ENCODE measurements at regions not wholly inside any gene's neighbourhood (a gene's known extent, or its start where the extent isn't known, plus 50 kb on each side); places are given as distances from the start of the nearest gene placed in this dataset.

DNA sequence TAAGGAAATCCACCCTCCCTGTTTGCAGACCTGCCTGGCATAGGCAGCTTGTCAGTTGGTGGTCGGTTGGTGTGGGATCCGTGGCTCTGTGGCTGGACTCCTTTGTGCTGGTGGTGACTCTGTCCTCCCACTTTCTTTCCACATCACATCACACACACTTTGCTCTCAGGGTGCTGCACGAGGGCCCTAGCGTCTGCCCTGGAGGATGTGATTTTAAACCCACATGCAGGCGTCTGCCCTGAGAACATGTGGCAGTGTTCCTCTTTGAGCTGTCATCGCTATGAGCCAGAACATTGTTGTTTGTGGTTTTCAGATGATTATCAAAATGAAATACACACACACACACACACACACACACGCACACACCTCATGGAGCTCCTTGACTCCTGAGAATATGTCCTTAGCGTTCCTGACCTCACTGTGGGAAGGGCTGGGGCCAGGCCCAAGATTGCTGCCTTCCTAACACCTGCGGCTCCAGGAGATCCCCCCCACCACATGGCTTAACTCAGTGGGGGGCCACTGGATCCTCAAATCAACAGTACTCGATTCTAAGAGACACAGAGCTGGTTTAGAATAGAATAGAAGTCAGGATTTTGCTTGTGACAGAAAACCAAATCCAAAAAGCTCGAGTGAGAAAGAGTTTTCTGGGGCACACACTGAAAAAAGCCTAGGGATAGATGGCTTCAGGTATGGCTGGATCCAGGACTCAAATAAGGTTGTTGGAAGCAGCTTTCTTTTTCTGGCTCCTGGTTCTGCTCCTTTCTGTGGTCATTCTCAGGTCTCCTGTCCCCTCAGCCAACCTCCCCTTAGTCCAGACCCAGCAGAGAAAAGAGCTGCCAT, 54.8 kb downstream of the RTP5 start:
- DNase-seq, result no peak

DNA sequence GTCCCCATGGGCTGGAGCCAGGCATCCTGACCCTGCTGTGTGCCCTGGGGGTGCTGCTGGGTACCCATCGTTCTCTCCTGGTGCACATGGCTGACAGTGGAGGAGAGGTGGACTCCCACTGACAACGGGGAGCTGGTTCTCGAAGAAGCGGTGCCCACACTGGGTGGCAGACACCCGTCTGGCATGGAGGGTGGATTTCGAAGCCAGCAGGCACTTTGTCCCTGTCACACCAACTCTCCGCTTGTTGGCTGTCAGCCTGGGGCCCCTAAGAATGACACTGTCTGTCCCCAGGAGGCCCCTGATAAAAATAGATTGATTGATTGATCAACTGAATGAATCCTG, 55.4 kb downstream of the RTP5 start:
- no peak for DNase-seq

DNA sequence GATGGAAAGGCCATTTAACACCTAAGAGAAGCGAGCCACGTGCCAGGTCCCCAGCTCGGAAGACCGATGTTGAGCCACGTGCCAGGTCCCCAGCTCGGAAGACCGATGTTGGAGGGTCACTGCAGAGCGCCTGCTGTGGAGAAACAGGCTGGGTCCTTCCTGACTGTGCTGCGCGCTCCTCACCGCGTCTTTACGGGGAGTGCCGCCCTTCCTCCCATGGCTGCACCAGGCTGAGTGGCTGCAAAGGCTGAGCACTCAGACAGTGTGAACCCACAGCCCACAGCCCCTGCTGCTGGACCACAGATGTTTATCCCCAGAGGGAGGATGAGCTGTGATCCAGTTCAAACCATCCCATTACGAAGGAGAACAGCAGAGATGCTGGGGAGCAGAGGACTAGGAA, 55.7 kb downstream of the RTP5 start:
- no peak for DNase-seq

DNA sequence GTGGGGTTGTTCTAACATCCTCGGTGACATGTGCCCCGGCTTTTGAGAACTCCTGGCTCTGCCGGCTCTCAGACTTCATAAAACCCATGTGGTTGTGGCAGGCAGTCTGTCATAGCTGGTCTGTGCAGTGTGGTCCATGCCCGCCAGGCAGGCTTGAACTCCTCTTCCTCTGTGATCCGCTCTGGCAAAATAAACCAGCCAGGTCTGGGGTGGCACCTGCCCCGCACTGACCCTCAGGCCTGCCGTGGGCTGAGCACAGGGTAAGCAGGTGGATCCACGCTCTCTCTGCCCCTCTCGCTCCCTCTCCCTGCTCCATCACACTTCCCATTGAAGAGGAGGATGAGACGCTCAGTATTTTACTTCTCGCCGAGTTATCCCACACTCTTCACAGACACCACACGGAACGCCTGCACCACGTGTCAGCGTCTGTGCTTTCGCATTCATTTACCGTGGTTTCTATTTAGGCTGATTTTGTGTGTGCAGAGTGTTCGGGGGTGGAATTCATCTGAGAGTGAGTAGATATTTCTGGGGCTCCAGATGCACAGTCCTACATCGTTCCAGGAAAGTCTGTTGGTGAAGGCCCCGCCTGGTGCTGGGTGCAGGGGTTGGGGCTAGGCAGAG, 56.4 kb downstream of the RTP5 start:
- DNase-seq, result no peak

DNA sequence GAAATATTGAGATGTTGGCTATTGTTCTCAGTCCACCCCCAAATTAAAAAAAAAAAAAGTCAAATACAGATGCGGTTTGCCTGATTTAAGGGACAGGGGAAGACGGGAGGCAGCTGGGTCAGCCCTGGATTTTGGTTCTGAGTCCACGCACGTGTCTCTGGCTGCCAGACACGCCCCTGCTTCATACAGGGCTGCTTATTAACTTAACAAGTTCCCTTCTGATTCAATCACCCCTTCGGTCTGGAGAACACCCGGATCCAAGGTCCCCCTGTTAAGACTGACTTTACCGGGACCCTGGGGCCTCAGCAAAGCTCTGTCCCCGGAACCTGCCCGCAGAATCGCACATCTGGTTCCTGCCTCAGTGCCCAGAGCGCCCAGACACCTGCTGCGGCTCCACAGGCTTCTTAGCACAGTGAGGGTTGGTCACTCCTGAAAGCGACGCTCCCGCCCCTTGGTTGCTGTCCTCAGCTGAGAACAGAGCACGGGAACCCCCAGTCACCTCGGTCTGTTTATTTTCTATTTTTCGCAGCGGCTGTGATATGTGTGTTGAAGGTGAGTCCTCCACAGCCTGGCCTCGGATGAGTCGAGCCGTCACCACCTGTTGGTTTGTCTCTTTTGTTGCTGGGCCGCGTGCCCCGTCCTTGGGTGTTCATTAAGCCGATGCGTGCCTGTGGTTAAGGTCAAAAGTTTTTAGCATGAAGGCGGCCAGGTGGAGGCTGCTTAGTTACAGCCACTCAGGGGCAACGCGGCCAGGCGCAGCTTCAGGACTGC, 57.2 kb downstream of the RTP5 start:
- DNase-seq, result no peak

DNA sequence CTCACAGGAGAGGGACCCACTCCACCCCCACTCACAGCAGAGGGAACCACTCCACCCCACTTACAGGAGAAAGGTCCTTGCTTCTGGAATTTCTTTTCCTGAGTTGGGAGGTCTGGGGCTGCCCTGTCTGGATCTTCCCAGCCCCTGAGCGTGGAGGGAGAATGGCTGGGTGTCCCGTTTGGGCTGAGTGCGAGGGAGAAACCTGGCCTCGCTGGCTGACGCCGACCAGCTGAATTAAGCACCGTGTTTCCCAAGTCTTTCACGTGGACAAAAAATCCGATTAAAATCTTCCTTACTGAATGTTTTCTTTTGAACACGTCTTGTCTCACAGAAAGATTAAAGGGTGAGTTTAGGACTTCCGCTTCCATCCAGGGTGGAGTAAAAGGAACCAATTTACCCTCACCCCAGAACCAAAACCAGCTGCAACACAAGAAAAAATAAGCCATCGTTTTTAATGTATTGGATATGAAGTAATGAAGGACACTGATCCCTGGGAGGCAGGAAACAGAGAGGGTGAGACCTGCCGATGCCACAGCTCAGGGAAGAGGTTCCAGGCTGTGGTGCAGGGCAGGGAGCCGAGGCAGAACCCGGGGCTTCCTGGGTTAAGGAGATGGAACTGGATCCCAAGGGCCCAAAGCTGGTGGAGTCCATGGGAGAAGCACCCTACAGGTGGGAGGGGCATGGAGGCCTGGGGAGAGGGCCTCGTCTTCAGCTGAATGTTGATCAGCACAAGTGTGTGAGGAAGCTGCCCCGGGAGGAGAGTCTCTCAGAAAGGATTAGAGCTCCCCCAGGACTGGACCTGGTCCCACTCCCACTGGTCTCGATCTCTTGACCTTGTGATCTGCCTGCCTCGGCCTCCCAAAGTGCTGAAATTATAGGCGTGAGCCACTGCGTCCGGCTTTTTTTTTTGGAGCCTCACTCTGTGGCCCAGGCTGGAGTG, 60.3 kb downstream of the RTP5 start:
- no peak for DNase-seq

DNA sequence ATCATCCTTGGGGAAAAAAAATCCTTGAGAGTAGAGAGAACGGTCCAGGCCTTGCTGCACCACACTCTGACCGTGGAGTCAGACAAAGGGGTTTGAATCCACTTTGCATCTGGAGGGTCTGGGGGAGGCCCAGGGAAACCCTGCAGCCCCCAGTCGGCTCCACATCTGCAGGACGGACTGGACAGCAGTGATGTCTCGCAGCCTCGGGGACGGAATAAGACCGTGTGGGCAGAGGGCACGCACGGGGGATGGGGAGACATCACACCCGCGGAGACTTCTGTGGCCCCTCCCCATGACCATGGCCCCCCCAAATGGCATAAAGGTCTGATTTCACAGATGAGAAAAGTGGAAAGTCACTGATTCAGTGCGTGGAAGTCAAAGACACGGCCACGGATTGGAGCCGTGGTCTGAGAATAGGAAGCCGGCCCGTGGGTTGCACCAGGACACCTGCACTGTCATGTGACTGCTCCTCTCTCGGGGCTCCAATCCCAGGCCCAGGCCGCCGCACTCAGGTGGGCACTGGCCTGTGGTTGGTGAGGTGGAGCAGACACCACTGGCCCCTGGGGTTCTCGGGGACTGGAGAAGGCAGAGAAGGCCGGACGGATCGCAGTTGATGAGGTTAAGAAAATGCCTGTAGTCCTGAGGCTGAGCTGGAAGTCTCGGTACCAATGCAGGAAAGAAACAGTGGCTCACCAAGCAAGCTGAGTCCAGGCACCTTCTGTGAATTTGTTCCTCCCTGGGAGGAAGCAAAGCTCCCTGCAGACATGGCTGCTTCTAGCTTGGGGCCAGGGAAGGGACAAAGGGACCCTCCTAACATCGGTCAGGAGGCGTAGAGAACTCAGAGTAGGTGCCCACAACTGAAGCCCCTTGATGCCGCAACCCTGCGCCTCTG, 61.8 kb downstream of the RTP5 start:
- DNase-seq, result no peak

DNA sequence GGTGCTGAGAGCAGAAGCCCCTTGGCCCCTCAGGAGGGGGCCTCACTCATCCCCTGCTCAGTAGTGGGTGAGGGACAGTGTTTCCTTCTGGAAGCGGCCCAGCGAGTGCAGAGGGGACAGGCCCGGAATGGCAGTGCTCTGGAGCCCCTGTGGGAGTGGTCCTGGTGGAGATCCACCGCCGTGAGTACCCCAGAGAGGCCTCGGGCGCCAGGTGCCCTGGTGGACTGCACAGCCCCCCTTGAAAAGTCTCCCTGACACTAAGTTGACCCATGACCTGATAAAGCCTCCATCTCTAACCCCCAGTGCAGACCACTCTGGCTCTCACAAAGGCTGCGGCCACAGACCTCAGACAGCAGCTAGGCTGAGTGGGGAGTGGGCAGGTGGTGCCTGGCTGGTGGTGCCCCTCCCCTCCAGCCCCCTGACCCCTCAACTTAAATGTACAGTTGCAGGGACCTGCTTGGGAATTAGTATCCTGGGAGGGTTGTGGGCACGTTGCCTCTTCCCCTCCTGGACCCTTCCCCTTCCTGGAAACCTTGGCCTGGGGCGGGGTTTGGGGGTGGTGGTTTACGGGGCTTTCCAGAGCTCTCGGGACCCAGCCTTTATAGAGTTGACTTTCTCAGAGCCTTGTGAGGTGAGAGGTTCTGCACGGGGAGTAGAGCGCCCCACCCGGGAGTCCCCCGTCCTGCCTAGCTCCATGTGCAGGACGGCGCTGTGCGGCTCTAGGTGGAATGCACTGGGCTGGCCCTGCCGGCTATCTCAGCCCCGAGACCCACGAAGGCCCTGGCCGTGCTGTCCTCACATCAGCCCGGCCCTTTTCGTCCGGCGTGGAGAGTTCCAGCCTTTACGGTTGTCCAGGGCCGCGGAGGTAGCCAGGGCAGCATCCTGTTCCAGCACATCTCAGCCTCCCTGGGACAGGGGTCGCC, 62.7 kb downstream of the RTP5 start:
- no peak for DNase-seq

DNA sequence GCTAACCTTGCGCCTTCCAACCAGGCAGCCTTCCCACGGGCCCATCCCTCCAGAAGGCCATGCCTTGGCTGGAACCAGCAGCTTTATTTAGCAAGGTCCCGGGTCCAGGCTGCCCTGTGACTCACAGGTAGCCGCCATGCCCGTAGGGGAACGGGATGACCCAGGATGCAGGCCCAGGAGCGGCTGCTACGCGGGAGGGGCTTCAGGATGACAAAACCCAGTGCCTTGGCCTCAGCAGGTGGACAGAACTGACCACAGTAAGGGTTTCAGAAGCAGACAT, 63.3 kb downstream of the RTP5 start:
- DNase-seq, result no peak

DNA sequence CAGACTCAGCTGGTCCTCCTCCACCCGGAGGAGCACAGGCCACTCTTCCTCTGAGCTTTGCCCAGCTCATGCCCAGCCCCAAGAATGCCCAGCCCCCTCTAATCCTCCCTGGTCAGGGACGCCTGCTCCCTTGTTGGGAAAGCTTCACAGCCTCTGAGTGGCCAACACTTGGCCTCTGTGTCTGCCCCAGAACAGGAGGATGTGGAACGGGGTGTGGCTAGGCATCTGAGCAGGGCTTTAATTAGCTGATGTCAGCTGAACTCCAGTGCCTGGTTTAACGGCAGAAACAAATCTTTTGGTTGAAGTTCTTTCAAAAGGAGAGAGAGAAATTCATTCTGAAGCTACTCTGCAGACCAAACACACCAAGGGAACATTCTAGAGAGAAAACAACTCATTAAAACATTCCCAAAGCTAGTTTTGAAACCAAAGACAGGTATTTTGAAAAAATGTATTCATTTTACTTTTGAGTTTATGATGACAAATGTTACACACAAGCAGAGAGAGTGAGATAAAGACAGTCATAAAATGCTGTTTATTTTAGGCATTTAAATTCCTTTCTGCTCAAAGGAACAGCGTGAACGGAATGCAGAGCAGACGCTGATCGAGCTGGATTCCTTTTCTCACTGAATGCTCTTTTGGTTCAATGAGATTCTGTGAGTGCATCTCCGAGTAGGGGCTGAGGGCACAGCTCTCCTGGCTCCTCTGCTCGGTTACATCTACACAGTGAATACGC, 63.8 kb downstream of the RTP5 start:
- no peak for DNase-seq

DNA sequence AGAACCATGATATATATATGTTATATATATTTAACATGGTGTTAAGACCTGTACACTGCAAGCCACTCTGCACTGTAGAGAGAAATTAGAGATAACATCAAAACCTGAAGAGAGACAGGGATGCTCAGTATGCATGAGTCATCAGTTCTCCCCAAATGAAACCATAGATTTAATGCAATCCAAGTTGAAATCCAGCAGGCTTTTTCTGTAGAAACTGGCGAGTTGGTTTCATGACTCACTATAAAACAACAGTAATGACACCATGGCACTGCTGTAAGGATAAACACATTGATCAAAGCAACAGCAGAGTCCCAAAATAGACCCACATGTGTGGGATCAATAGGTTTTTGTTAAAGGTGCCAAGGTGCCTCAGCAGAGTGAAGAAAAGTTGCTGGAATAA, 65.8 kb downstream of the RTP5 start:
- DNase-seq, result no peak

DNA sequence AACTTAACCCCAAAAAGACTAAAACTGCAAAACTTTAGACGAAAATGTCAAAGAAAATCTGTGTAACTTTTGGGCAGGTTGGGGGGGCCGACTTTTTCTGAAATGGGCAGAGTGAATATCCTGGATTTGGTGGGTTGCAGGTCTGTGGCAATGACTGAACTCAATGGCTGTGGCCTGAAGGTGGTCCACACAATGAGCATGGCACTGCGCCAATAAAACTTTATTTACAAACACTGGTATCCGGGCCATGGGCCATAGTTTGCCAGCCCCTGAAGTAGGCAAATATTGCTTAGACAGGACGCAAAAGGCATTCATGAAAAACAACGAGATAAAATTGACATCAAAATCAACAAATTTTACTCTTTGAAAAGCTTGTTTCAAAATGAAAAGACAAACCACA, 66.2 kb downstream of the RTP5 start:
- DNase-seq, result no peak

DNA sequence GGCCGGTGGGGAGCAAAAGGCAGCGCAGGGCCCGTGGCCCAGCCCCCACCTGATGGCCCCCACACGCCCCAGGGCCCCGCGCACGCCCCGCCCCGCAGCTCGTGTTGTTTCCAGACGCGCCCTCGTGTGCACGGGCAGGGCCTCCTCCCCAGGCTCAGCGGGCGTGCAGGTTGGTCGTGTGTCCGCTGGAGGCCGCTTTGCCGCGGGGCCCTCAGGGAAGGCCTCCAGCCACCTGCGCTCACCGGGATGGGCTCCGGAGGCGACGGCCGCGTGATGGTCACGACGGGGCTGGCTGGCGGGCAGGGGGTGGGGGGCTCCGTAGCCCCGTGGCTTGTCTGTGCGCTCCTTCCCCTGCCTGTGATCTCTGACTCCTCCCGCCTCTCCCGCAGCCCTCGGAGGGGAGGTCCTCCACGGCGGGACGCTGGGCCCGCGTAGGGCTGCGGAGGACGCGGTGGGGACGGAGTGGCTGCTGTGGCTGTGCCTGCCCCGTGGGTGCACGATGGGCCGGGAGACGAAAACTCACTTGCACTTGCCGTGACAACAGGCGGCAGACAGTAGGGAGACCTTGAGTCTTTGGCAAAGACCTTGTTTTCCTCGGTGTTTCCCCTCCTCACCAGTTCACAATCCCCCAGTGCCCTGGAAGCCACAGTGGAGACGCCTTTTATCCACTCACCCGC, 67.1 kb downstream of the RTP5 start:
- no peak for DNase-seq

DNA sequence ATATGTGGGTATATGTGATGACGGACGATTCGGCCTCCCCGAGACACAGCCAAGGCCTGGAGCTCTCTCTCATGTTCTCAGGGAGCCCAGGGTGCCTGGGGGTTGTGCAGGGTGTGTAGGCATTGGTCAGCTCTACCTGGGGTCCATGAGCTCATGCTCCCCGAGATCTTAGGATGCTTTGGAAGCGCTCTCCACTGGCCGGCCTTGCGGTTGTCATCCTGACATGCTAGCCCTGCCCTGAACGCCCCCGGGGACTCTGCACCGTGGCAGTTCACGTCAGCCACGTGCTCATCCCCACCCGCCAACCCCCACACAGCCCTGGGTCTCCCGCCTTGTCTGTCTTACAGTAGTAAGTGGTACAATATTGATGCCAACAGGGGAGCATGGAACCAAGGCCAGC, 67.8 kb downstream of the RTP5 start:
- DNase-seq, result no peak

DNA sequence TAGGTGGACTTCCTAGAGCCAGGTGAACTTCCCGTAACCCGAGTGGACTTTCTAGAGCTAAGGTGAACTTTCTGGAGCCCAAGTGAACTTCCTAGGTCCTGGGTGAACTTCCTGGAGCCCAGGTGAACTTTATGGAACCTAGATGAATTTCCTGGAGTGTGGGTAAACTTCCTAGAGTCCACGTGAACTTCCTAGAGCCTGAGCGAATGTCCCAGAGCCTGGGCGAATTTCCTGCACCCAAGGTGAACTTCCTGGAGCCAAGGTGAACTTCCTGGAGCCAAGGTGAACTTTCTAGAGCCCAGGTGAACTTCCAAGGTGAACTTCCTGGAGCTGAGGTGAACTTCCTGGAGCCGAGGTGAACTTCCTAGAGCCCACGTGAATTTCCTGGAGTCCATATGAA, 70.0 kb downstream of the RTP5 start:
- DNase-seq, result no peak

DNA sequence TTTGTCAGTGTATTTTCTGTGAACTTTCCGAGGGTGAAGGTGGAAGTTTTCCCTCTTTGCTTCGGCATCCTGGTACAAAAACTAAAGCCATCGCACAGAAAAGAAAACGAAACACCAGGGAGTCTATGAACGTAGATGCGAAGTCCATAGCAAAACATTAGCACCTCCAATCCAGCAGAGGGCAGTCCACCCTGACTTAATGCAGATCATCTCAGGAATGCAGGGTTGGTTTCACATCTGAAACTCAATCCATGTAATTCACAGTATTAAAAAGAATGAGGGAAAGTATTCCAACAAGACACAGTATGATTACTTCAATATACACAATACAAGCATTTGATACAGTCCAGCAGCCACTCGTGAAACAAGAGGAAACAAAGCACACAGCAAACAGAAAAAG, 70.8 kb downstream of the RTP5 start:
- DNase-seq, result no peak

DNA sequence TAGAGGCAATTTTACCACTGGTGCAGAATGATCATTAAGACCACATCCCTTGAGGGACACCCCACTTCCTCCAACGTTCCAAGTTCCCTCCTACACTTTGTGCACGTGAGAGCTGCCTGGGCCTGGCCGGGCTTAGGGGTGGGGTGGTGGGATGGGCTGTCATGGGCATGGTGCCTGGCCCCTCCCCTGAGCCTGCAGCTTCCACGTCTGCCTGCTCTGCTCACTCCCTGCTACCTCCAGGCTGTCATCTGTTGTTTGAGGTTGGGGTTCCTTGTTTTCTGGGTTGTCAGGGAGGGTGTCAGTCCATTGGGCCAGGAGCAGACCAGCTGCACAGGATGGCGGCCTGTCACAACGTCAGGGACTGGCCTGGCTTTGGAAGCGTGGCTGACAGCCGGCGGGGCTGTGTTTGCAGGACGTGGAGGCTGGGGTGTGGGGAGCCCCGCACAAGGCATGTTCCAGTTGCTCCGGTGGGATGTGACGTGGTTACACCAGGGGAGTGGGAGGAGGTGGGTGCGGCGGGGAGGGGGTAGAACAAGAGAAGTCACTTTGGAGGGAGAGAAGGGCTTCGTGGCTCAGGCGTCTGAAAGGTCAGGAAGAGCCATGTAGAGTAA, 72.3 kb downstream of the RTP5 start:
- no peak for DNase-seq

DNA sequence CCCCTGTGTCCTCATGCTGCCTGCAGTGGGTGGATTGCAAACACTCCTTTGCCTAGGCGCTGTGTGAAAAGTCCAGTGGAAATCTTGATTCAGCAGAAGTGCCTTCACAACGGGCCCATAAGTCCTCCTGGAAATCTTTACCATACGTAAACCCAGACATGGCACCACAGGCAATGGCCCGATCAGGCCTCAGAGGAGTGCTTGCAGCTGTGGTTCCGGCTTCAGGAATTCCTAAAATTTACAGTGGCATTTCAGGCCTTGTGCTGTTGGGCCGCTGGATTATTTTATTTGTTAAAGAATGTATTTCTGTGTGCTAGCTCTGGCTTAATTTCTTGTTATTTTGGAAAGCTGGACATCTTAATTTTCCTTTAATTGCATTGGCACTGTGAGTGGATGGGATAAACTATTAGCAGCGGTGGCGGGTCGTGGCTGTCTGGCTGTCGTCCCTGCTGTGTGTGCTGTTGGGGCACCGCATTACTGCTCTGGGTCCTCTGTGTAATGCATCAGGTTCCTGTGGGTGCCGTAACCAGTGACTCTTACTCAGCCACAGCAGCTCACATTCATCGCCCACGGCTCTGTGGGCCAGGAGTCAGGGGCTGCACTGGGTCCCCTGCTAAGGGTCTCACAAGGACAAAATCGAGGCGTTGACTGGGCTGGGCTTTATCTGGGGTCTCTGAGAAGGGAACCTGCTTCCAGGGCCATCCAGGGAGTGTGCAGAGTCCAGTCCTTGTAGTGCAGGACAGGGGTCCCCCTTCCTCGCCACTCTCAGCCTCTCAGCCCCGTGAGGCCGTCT, 73.1 kb downstream of the RTP5 start:
- DNase-seq, result no peak

Data from T1000 (cell line).